GM23338 (cell line): ENCODE measurements at regions not wholly inside any gene's neighbourhood (a gene's known extent, or its start where the extent isn't known, plus 50 kb on each side); places are given as distances from the start of the nearest gene placed in this dataset.

ENCODE experiments used
- ATAC-seq: fragments of 200-7000 bp; cut with Tn5 transposase; 3 replicates; pipeline ENCODE4 v1.9.1; 2020
- DNase-seq: peaks from one replicate; pipeline ENCODE4 v3.0.0-alpha.2; 2015; ENCODE audit warnings: low spot score
- H2AFZ ChIP-seq: fragments of 200-600 bp; sonication (generic); 2 replicates; pipeline ENCODE4 v1.8.0; 2016; ENCODE audit warnings: antibody characterized with exemption, mild to moderate bottlenecking, moderate library complexity
- H3F3A ChIP-seq: fragments of 200-600 bp; sonication (generic); replicated peaks from 2 replicates; pipeline ENCODE4 v1.8.0; 2017; ENCODE audit warnings: antibody characterized with exemption, mixed run types, low read depth
- H3K27ac ChIP-seq: fragments of 200-600 bp; sonication (generic); 2 replicates; pipeline ENCODE4 v1.6.1; 2016; ENCODE audit warnings: low read depth
- H3K27me3 ChIP-seq: fragments of 200-600 bp; sonication (generic); 2 replicates; pipeline ENCODE4 v1.8.0; 2016; ENCODE audit warnings: mild to moderate bottlenecking, mixed run types, moderate library complexity; ENCODE audit not compliant: insufficient read depth
- H3K36me3 ChIP-seq: fragments of 200-600 bp; sonication (generic); 2 replicates; pipeline ENCODE4 v1.8.0; 2016; ENCODE audit warnings: mild to moderate bottlenecking; ENCODE audit not compliant: insufficient read depth
- H3K4me1 ChIP-seq: fragments of 200-600 bp; sonication (generic); 2 replicates; pipeline ENCODE4 v1.8.0; 2016; ENCODE audit warnings: mild to moderate bottlenecking, moderate library complexity; ENCODE audit not compliant: insufficient read depth
- H3K4me2 ChIP-seq: fragments of 200-600 bp; sonication (generic); 2 replicates; pipeline ENCODE4 v1.7.1; 2017; ENCODE audit warnings: mixed run types
- H3K4me3 ChIP-seq: fragments of 200-600 bp; sonication (generic); 2 replicates; pipeline ENCODE4 v1.6.1; 2016; ENCODE audit warnings: mixed run types
- H3K79me2 ChIP-seq: fragments of 200-600 bp; sonication (generic); replicated peaks from 2 replicates; pipeline ENCODE4 v1.8.0; 2017; ENCODE audit warnings: mild to moderate bottlenecking; ENCODE audit not compliant: insufficient read depth
- H3K9me2 ChIP-seq: fragments of 200-600 bp; sonication (generic); 2 replicates; pipeline ENCODE4 v1.8.0; 2017; ENCODE audit not compliant: insufficient read depth
- H4K20me1 ChIP-seq: fragments of 200-600 bp; sonication (generic); replicated peaks from 2 replicates; pipeline ENCODE4 v1.8.0; 2017; ENCODE audit warnings: mild to moderate bottlenecking; ENCODE audit not compliant: insufficient read depth
- H3K27ac Mint-ChIP-seq: 2 replicates; pipeline ENCODE4 v1.8.0; 2020; ENCODE audit warnings: inconsistent platforms, mild to moderate bottlenecking, moderate library complexity, mixed read lengths
- H3K27me3 Mint-ChIP-seq: 3 replicates; pipeline ENCODE4 v1.8.0; 2022; ENCODE audit warnings: low read depth, mild to moderate bottlenecking, moderate library complexity, mixed read lengths, inconsistent platforms; ENCODE audit not compliant: insufficient read depth, poor library complexity
- H3K36me3 Mint-ChIP-seq: 3 replicates; pipeline ENCODE4 v1.8.0; 2021; ENCODE audit warnings: low read depth, mild to moderate bottlenecking, inconsistent platforms, moderate library complexity, mixed read lengths
- H3K4me1 Mint-ChIP-seq: 3 replicates; pipeline ENCODE4 v1.8.0; 2020; ENCODE audit warnings: mild to moderate bottlenecking, inconsistent platforms, mixed read lengths
- H3K4me3 Mint-ChIP-seq: 3 replicates; pipeline ENCODE4 v1.8.0; 2021; ENCODE audit warnings: moderate library complexity, mild to moderate bottlenecking, inconsistent platforms, mixed read lengths
- H3K9me3 Mint-ChIP-seq: 3 replicates; pipeline ENCODE4 v1.8.0; 2020; ENCODE audit warnings: moderate library complexity, mild to moderate bottlenecking, inconsistent platforms, mixed read lengths
- EZH2 ChIP-seq: fragments of 200-600 bp; sonication (generic); IDR thresholded peaks from one replicate; pipeline ENCODE4 v1.8.0; 2017; ENCODE audit warnings: antibody characterized with exemption, mild to moderate bottlenecking, low read depth; ENCODE audit not compliant: unreplicated experiment
- TF ChIP-seq, protein P1 (sequence below): IDR thresholded peaks from one replicate; pipeline ENCODE4 v1.6.1; 2018; ENCODE audit warnings: antibody characterized with exemption; ENCODE audit not compliant: unreplicated experiment
- TF ChIP-seq, protein P2 (sequence below): fragments of 250-450 bp; sonication (Bioruptor Pico); IDR thresholded peaks from 2 replicates; pipeline ENCODE4 v1.5.0; 2020; ENCODE audit warnings: mild to moderate bottlenecking, moderate library complexity
- TF ChIP-seq, protein P3 (sequence below), 2 experiments: fragments of 200-600 bp in 1 of 2; sonication (generic) in 1 of 2; conservative IDR thresholded peaks; 2 replicates each; pipeline versions ENCODE4 v1.5.1 to v1.6.1; 2016 to 2017; ENCODE audit warnings: antibody characterized with exemption in 2 of 2, low read depth in 2 of 2, mild to moderate bottlenecking in 2 of 2, moderate library complexity in 1 of 2

DNA sequence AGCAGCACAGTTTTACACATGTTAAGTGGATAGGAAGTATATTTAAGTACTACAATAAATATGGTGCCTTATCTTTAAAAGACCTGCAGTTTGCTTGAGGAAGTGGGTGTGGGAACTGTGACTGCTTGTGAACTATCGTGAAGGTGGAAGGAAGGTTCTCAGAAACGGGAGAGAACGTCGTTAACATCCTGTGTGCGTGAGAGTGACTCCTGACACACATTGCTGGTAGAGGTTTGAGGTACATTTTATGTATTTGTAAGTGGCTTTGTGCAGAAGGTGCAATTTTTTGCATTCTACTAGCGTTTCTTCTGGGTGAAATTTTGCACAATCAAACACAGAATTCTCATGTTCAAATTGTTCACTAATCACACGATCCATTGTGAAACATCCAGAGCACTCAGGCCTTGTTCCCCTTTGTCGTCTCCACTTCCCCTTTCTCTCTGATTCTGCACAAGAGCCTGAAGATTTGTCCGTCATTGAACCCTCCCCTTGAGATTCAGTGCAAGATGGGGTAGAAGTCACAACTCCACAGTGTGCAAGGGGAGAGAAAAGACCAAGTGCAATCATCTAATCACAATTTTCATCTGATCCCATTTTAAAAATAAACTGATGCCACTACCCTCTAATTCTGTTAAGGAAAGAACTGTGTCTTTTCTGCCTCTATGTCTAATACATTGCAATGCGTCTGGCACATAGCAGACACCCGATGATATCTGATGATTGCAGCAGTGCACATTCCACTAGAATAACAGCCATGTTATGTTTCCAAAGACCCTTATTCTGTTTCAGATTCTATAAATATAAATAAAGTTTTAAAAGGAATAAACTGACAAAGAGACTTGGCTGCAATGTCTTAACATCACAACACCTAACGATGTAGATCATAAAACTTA lies 279.9 kb downstream of the NEBL start (continued):
- TF ChIP-seq, protein P1, sequence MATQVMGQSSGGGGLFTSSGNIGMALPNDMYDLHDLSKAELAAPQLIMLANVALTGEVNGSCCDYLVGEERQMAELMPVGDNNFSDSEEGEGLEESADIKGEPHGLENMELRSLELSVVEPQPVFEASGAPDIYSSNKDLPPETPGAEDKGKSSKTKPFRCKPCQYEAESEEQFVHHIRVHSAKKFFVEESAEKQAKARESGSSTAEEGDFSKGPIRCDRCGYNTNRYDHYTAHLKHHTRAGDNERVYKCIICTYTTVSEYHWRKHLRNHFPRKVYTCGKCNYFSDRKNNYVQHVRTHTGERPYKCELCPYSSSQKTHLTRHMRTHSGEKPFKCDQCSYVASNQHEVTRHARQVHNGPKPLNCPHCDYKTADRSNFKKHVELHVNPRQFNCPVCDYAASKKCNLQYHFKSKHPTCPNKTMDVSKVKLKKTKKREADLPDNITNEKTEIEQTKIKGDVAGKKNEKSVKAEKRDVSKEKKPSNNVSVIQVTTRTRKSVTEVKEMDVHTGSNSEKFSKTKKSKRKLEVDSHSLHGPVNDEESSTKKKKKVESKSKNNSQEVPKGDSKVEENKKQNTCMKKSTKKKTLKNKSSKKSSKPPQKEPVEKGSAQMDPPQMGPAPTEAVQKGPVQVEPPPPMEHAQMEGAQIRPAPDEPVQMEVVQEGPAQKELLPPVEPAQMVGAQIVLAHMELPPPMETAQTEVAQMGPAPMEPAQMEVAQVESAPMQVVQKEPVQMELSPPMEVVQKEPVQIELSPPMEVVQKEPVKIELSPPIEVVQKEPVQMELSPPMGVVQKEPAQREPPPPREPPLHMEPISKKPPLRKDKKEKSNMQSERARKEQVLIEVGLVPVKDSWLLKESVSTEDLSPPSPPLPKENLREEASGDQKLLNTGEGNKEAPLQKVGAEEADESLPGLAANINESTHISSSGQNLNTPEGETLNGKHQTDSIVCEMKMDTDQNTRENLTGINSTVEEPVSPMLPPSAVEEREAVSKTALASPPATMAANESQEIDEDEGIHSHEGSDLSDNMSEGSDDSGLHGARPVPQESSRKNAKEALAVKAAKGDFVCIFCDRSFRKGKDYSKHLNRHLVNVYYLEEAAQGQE, result no peak
- TF ChIP-seq, protein P2, sequence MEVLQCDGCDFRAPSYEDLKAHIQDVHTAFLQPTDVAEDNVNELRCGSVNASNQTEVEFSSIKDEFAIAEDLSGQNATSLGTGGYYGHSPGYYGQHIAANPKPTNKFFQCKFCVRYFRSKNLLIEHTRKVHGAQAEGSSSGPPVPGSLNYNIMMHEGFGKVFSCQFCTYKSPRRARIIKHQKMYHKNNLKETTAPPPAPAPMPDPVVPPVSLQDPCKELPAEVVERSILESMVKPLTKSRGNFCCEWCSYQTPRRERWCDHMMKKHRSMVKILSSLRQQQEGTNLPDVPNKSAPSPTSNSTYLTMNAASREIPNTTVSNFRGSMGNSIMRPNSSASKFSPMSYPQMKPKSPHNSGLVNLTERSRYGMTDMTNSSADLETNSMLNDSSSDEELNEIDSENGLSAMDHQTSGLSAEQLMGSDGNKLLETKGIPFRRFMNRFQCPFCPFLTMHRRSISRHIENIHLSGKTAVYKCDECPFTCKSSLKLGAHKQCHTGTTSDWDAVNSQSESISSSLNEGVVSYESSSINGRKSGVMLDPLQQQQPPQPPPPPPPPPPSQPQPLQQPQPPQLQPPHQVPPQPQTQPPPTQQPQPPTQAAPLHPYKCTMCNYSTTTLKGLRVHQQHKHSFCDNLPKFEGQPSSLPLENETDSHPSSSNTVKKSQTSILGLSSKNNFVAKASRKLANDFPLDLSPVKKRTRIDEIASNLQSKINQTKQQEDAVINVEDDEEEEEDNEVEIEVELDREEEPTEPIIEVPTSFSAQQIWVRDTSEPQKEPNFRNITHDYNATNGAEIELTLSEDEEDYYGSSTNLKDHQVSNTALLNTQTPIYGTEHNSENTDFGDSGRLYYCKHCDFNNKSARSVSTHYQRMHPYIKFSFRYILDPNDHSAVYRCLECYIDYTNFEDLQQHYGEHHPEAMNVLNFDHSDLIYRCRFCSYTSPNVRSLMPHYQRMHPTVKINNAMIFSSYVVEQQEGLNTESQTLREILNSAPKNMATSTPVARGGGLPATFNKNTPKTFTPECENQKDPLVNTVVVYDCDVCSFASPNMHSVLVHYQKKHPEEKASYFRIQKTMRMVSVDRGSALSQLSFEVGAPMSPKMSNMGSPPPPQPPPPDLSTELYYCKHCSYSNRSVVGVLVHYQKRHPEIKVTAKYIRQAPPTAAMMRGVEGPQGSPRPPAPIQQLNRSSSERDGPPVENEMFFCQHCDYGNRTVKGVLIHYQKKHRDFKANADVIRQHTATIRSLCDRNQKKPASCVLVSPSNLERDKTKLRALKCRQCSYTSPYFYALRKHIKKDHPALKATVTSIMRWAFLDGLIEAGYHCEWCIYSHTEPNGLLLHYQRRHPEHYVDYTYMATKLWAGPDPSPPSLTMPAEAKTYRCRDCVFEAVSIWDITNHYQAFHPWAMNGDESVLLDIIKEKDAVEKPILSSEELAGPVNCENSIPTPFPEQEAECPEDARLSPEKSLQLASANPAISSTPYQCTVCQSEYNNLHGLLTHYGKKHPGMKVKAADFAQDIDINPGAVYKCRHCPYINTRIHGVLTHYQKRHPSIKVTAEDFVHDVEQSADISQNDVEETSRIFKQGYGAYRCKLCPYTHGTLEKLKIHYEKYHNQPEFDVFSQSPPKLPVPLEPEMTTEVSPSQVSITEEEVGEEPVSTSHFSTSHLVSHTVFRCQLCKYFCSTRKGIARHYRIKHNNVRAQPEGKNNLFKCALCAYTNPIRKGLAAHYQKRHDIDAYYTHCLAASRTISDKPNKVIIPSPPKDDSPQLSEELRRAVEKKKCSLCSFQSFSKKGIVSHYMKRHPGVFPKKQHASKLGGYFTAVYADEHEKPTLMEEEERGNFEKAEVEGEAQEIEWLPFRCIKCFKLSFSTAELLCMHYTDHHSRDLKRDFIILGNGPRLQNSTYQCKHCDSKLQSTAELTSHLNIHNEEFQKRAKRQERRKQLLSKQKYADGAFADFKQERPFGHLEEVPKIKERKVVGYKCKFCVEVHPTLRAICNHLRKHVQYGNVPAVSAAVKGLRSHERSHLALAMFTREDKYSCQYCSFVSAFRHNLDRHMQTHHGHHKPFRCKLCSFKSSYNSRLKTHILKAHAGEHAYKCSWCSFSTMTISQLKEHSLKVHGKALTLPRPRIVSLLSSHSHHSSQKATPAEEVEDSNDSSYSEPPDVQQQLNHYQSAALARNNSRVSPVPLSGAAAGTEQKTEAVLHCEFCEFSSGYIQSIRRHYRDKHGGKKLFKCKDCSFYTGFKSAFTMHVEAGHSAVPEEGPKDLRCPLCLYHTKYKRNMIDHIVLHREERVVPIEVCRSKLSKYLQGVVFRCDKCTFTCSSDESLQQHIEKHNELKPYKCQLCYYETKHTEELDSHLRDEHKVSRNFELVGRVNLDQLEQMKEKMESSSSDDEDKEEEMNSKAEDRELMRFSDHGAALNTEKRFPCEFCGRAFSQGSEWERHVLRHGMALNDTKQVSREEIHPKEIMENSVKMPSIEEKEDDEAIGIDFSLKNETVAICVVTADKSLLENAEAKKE (CRISPR knock-in tag), result no peak

DNA sequence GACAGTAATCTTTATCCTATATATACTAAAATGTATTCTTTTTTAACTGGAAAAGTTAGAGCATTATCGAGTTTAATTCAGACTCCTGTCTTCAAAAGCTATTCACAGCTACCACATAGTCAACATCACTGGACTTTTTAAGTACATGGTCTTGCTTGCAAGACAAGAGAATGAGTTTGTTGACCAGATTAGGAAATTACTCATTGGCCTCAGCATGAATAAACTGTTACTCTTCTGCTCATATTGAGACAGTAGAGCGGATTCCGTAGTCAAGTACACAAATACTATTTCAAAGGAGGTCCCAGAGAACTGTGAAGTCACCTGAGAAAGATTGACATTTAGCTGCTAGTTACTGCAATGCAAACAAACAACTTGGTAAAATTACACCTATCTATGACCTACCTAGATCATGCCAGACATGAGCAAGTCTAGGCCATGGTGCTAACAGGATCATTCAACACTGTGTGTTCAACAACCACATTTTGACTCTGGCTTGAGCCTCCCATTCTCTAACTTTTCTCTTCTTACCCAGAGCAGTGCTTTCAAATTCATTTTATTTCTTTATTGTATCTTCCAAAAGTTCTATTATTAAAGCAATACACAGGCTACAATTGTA lies 280.9 kb downstream of the NEBL start:
- no peak overlapping the region for H3K4me3 Mint-ChIP-seq
- no peaks in the 10 kb centered on the region for H3K79me2 ChIP-seq
- H3K27me3 ChIP-seq, result no peaks in the 10 kb centered on the region
- H3K4me1 ChIP-seq, result peaks cover 14% of the 10 kb centered on the region
- no peak overlapping the region for H3K4me3 ChIP-seq
- ATAC-seq (no peak), DNase-seq (no peak)
- TF ChIP-seq, protein P3, sequence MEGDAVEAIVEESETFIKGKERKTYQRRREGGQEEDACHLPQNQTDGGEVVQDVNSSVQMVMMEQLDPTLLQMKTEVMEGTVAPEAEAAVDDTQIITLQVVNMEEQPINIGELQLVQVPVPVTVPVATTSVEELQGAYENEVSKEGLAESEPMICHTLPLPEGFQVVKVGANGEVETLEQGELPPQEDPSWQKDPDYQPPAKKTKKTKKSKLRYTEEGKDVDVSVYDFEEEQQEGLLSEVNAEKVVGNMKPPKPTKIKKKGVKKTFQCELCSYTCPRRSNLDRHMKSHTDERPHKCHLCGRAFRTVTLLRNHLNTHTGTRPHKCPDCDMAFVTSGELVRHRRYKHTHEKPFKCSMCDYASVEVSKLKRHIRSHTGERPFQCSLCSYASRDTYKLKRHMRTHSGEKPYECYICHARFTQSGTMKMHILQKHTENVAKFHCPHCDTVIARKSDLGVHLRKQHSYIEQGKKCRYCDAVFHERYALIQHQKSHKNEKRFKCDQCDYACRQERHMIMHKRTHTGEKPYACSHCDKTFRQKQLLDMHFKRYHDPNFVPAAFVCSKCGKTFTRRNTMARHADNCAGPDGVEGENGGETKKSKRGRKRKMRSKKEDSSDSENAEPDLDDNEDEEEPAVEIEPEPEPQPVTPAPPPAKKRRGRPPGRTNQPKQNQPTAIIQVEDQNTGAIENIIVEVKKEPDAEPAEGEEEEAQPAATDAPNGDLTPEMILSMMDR (conservative IDR thresholded peaks at IDR 0.05; ENCODE audit: low read depth in 2 of 2), result no peak
- TF ChIP-seq EZH2, result no peak
- no peak overlapping the region for H3K27ac ChIP-seq
- no peaks in the 10 kb centered on the region for H3K36me3 ChIP-seq
- peaks cover 20% of the 10 kb centered on the region for H3K9me2 ChIP-seq
- no peak overlapping the region for H3K27ac Mint-ChIP-seq
- no peaks in the 10 kb centered on the region for H4K20me1 ChIP-seq
- no peaks in the 10 kb centered on the region for H3F3A ChIP-seq
- no peak overlapping the region for H2AFZ ChIP-seq
- no peaks in the 10 kb centered on the region; the same call in 2 of the 3 replicates for H3K36me3 Mint-ChIP-seq
- peaks cover 13% of the 10 kb centered on the region; the same call in 2 of the 3 replicates for H3K4me1 Mint-ChIP-seq
- H3K9me3 Mint-ChIP-seq, result no peaks in the 10 kb centered on the region
- no peak overlapping the region for H3K4me2 ChIP-seq
- no peaks in the 10 kb centered on the region for H3K27me3 Mint-ChIP-seq
